Activated T-cell treated with anti-CD3 and anti-CD28 coated beads for 1 hour (primary cell): ENCODE measurements at regions not wholly inside any gene's neighbourhood (a gene's known extent, or its start where the extent isn't known, plus 50 kb on each side); places are given as distances from the start of the nearest gene placed in this dataset.

Experiments used
- DNase-seq: peaks from one replicate; pipeline ENCODE4 v3.0.0-alpha.2; 2020; ENCODE audit warnings: low read depth

DNA sequence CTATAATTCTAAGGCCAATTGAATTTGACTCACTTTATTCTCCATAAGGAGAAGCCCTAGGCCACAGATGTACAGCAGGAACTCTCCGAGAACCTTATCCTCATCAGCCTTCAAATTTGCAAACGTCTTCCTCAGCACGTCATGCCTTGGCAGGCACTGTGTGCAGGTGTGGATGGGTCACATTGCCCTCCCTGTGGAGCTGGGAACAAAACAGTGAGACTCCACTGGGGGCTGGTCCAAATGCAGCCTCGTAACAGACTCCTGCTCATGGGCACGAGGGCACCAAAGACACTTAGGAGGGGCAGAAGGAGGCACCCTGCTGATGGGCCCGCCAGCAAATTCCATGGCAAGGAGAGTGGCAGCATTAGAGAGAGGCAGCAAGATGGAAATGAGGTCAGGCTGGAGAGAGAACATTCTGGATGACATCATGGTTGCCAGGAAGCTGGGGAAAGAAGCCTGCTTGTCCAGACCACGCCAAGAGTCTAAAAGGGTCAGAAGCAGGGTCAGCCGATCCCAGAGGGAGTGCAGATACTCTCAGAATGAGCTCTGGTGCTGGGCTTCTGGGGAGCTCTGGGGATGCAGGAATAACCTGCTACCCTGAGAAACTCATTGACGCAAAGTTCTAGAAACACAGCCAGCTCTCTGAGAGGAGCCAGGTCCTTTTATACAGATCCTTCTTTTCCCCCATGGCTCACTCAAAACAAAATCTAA is 242.2 kb downstream of the B3GLCT start:
- DNase-seq: no peak

DNA sequence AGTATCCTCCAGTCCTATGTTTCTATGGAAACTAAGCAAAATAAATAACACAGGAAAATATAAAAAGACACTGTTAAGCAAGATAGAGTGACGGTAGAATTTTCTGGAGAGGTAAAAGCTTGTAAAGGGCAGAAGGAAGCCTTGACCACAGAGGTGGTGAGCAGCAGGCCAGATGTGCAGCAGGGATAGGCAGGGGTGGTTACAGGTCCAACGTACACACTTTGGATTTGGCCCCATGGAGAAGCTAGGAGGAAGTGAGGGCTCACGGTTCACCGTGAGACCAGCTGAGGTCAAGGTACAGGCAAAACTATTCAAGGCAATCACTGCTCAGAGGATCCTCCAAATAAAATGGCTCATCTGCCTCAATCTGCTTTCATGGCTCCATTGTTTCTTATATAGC is 242.8 kb downstream of the B3GLCT start:
- DNase-seq: no peak

DNA sequence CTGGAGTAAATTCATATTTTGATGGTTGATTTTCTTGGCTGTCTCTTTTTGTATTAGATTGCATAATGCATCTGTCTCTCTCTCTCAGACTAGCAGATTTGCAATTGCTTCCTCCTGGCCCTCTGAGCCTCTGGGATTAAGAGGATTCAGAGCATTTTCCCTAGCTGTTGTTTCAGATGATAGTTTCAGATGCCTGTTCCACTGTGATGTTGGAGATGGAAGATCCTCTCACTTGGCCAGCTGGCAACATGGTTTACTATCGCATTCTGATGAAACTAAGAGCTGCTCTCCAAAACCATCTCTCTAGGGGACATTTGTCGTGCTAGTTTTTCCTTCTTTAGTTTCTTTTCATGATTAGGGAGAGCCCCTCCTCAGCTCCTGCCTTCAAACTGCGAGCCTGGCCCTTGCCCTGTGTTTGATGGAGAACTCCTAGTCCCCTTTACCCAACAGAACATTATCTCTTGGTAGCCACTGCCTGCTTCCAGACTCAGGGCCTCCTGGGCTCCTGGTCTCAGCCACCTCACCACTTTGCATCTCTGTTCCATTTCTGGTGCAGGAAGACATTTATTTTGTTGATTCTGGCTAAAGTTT is 244.6 kb downstream of the B3GLCT start:
- DNase-seq: no peak

DNA sequence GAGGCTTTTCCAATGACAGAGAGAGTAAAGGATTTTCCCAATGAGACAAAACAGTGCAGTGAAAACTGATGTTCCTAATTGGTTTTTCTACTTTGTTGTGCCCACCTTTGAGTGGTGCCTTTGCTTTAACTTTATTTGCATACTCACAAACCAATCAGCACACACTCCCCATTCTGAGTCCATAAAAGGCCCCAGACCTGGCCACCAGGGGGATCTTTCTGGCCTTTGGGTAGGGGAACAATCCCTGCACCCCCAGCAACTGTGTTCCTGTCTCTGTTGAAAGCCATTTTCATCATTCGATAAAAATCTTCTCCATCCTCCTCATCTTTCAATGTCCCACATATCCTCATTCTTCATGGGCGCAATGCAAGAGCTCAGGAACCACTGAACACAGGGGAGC is 252.8 kb downstream of the B3GLCT start:
- no peak for DNase-seq

DNA sequence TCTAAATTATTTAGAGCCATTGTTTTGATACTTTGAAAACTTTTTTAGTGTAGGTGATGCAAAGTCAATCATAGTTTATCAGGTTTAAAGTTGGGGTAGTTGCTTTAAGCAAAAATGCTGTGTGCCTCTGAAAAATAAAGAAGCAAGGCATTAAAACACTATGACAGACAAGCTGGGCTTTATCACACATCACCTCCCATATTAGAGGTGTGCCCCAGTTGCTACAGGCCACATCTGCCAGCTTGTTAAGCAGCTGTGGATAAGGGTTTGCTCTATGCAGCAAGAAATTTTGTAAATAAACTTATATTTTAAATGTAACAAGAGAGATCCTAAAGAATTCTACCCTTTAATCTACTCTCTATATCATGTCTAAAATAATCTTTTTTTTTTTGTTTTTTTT is 255.8 kb downstream of the B3GLCT start:
- DNase-seq: no peak

DNA sequence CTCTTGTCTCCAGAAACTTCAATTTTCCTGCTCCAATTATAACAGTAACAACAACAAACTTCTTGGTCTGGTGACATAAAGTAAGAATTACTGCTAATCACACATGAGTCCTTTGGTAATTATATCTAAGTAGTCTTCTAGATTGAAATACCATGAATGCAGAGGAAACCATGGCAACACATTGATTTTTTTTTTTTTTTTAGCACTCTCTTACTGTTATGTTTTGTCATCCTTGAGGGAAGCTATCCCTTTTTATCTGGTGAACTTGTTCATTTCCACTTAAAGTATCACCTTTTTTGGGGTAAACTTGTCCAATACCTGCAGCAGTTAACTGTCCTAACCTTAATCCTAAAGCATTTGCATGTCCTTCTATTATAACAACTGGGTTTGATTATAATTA is 256.3 kb downstream of the B3GLCT start:
- DNase-seq: no peak

DNA sequence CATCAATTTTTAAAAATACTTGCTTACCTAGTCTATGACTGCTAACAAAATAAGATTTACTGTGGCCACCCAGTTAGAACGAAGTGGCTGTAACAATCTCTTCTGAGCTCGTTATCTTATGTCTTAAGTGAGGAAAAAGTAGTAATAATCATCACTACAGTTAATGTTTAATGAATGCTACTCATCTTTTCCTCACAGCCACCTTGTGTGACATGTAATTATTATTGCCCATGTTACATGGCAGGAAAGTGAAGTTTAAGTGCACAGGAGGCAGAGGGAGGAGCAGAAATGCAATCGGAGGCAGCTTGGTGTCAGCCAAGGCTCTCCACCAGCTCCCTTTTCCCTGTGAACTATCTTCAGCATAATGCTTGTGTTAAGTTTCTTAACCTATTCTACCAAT is 260.3 kb downstream of the B3GLCT start:
- DNase-seq: no peak

DNA sequence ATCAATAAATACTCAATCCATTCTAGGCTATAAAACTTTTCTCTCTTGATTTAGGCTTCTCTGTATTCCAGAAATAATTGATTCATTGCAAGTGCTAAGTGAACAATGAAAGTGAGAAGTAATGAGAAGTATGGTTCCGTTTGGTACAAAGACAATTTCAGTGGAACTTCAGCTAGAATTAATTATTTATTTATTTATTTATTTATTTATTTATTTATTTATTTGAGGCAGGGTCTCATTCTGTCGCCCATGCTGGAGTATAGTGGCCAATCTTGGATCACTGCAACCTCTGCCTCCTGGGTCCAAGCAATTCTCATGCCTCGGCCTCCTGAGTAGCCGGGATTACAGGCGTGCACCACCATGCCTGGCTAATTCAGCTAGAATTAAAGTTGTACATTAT is 262.1 kb downstream of the B3GLCT start:
- no peak for DNase-seq

DNA sequence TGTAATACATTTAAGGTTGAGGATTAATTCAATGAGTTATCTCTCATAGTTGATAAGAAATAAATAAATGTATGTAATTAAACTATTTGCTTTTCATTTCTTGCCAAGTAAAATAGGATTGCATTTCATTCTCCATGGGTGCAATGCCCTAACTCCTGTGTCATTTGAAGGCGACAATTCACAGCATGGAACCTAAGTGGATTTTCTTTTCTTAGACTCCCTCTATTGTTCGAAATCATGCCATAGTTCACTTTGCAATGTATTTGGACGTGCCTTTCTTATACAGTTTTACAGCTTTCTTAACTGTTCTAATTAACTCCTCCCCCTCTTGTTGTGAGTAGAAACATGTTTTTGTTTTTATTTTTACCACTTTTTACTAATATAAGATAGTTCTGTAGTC is 263.0 kb downstream of the B3GLCT start:
- DNase-seq: no peak

DNA sequence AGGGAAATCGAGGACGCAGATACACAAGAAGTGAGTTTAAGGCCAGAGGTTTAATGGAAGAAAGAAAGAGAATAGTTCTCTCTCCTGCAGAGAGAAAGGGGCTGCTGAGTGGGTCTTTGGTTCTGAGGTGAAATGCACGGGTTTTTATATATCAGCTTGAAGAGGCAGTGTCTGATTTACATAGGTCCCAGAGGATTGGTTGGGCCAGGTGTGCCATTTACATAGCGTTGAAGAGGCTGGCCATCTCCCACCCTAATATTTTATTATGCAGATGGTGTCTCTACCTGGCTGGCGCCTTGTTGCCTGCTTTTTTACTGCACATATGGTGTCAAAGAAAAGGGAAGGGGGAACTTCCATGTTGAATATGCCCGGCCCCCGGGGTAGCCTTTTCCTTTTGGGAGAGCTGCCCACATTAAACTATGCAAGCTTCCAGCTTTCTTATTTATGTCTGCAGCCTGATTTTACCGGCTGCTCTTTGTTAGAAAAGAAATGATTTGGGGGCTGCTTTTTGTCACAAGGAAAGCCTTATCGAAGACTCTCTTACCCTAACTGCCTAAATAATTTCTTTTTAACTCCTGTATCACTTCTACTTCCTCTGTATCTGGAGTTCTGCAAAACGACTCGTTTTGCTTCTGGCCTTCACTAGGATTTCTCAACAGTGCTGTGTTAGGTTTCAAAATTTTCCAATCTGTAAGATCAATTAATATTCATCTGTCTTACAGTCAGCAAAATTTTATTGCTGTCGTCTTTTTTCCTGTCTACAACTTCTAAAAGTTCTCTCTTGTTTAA is 268.5 kb downstream of the B3GLCT start:
- no peak for DNase-seq

DNA sequence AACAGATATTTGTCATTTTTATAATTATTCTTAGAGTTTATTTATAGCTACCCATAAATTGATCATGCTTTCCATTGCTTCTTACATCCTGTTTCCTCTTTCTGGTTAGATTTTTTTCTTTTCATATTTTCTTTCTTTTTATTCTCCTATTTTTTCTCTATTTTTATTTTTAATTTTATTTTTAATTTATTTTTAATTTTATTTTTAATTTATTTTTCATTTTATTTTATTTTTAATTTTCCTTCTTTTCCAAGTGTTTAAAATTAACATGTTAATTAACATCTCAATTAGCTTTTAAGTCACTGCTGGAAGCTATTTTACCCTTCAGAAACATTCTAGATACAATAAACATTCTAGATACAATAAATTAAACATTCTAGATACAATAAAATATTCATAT is 269.6 kb downstream of the B3GLCT start:
- DNase-seq: no peak

DNA sequence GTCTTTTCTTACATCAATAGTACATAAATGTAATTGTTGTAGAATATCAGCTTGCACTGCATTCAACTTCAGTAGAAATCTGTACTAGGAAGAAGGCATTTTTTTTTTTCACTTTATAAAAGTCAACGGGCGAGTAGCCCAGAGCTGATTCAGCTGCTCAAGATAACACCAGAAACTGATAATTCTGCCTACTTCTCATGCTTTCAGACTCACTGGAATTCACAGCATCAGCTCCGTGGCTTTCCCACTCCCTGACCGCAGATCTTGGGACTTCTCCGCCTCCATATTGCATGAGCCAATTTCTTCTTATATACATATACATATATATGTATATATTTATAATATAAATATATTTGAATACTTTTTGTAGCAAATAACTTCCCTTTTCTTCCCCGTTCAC is 263.1 kb upstream of the RXFP2 start:
- no peak for DNase-seq

DNA sequence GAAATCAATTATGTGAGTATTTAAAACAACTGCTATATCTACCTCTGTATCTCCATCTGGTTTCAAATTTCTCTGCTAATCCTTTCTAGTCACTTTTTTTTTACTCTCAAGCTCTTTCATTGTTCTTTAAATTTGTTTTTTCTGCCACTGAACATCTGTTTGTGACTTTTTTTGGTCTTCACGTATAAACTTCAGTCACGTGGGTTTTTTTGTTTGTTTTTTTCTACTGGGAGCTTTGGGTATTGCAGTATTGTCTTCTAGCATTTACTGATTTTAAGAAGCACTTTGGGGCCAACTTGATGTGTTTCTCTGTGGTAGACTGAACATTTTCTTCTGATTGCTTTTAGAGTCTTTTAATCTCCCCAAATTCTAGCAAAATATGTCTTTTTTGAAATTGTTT is 262.6 kb upstream of the RXFP2 start:
- DNase-seq: no peak

DNA sequence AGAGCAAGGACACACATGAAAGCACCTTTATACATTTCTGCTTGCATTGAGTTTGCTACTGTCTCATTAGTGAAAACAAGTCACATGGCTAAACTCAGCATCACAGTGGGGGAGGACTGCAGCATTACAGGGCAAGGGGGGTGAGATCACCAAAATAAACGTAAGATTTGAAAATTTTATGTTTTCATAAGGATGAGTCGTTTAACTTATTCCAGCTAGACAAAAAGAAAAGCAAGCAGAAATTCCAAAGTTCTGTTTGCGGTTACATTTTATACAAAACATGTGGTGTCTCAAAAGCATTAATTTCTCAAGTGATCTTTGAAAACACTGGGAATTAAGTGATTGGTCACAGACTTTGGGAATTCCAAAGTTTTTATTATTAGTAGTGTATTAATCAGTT is 261.4 kb upstream of the RXFP2 start:
- DNase-seq: no peak

DNA sequence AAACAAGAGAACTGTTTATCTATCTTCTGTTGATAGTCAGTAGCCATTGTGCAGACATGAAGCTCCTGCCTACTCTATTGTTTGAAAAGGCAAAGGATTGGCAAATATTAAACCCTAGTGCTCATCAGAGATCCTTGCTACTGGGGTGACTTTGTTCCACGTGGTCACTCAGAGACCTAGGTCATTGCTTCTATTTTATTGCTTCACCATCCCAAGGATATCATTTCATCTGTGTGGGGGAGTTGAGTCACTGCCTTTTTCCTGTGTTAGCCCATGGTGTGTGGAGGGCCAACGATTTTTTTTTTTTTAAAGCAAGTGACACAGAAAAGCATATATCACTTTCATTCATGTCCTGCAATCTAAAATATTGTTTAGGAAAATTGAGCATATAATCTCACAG is 254.1 kb upstream of the RXFP2 start:
- no peak for DNase-seq

DNA sequence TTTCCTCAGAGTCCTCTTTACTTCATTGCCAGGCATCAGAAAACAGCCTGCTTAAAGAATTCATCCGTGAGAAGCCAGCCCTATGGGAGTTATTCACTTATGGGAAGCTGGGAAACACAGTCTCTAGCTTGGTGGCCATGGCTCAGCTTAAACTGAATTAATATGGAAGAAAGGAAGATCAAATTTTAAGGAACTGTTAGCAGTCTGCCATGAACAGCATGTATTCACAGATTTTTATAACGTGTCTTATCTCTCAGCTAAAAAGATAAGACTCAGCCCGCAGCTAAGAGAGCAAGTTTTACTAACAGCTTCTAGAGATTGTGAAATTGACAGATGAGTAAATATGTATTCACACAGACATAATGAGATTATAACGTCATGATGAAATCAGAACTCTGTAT is 253.7 kb upstream of the RXFP2 start:
- DNase-seq: no peak

DNA sequence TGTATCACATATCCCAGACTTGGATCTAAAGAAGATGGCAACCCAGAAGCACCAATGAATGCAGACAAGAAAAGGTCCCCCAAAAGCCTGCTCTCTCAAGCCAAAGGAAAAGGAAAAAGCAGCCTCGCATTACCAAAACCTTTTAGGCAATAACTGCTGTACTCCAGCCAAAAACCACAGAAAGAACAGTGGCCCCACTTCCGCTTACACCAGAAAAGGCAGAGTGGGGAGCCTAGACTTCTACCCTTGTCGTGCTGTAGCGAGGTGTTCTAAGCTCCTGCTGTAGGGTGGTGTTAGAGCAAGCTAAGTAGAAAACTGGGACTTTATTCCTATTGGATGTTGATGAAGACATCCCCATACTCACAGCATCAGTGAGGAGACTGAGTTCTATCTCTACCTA is 244.0 kb upstream of the RXFP2 start:
- no peak for DNase-seq

DNA sequence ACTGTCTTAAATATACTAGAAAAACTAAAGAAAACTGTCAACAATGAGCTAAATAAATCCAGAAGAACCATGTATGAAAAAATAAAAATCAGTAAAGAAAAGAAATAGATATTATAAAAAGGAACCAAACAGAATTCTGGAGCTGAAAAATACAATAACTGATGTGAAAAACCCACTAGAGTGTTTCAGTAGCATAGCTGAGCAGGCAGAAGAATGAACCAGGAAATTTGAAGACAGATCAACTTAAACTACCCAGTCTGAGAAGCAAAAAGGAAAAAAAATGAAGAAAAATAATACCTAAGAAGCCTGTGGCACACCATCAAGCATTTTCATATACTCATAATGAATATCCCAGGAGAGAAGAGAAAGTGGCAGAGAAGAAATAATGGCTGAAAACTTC is 240.1 kb upstream of the RXFP2 start:
- no peak for DNase-seq

DNA sequence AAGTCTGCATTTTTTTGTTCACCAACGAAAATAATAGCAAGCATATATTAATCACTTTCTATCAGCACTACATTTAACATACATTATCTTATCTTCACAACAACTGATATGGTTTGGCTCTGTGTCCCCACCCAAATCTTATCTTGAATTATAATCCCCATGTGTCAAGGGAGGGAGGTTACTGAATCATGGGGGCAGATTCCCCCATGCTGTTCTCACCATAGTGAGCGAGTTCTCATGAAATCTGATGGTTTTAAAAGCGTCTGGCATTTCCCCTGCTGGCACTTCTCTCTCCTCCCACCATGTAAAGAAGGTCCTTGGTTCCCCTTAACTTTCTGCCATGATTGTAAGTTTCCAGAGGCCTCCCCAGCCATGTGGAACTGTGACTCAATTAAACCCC is 235.7 kb upstream of the RXFP2 start:
- no peak for DNase-seq

DNA sequence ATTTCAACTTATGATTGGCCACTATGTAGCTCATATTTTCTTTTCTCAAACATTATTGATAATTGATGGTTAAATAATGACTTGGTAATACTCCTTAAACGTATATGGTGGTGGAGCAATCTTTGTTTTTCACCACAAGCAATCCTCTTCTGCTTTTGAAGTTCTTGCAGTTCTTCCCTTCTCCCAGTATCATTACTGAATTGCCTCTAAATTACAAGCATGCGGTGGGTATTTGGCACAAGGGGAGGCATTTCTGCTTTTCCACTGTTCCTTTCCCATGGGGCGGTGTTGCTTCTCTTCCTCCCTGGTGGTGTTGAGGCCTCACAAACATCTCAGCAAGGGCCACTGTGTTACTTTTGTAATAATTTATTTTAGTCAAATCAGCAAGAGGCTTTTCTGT is 234.4 kb upstream of the RXFP2 start:
- no peak for DNase-seq

DNA sequence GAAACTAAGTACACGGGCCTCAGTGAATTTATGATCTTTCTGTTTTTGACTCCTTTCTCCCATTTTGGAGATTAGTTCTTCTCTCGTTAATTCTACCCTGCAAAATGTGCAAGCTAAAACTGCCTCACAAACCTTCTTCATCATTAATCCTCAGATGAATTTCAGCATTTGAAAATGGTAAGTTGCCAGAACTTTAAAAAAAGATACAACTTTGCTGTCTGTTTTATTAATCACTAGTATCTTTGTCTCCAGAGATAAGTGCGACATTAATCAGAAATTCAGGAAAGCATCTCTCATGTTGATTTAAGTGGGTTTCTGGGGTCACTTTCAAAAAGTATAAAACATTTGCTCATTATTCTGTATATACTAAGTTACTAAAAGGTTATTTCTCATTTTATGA is 227.0 kb upstream of the RXFP2 start:
- no peak for DNase-seq

DNA sequence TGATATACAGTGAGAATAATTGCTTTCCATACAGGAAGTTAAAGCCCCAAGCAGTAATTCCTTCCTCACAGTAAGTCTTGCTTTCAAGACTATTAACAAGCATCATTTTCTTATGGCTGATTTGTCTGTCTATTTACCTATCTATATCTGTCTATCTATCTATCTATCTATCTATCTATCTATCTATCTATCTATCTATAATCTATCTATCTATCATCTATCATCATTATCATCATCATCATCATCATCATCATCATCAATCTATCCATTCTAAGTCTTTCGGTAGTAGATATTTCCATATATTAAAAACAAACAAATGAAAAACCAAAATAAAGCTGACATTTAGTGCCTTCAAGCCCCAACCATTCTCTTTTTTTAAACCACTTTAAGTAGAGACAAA is 224.4 kb upstream of the RXFP2 start:
- DNase-seq: no peak

DNA sequence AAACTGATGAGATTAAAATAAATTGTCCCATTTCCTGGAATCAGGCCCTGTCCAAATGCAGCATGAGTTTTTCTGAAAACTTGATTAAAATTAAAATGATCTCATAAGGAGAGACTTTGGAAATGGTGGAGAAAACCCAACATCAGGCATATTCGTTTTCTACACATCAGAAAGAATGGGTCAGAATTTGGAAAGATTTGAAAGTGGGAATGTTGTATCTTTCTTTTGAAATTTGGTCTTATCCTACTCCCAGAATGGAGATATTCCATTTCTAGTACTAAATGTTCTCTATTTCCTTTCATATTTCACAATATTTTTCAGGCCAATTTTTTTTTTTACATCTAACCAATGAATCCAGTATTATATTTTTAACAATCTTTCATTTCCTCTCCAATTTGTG is 223.9 kb upstream of the RXFP2 start:
- no peak for DNase-seq

DNA sequence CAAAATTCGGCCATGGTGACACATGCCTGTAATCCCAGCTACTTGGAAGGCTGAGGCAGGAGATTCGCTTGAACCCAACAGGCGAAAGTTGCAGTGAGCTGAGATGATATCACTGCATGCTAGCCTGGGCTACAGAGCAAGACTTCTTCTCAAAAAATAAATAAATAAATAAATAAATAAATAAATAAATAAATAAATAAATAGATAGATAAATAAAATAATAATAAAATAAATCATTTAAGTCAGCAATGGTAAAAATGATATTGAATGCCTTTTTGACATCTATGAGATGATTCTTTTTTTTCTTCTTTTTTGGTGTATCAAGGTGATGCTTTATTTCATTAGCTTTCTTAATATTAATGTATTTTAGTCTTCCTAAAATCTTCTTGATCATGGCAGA is 221.7 kb upstream of the RXFP2 start:
- DNase-seq: no peak
